ENCODE measurements at regions not wholly inside any gene's neighbourhood (a gene's known extent, or its start where the extent isn't known, plus 50 kb on each side); places are given as distances from the start of the nearest gene placed in this dataset.

GRCh38 chr9:106486685-106487084 lies 376.3 kb upstream of the ZNF462 start (continued):
- TF ChIP-seq PRRX2 (CRISPR knock-in tag; IDR thresholded peaks at IDR 0.05) (no peak), ZNF396 (CRISPR knock-in tag; IDR thresholded peaks at IDR 0.05; ENCODE audit: borderline replicate concordance) (no peak), ZNF138 (CRISPR knock-in tag; conservative IDR thresholded peaks at IDR 0.05) (no peak), CDX4 (CRISPR knock-in tag; IDR thresholded peaks at IDR 0.05; ENCODE audit: borderline replicate concordance) (no peak), FOXP4 (CRISPR knock-in tag; IDR thresholded peaks at IDR 0.05) (no peak)

- peaks cover 20% of the 10 kb centered on the region for H3K9me3 Mint-ChIP-seq
- ChIA-PET CTCF (no interaction called here), POLR2A (no interaction called here)
- no peak for ATAC-seq
- no peak overlapping the region for H3K27ac Mint-ChIP-seq
- DNase-seq (ENCODE audit: low spot score), result no peak
- no peaks in the 10 kb centered on the region; the same call in 1 of the 2 replicates for H3K27me3 Mint-ChIP-seq (ENCODE audit: low read depth)
- peaks cover 4% of the 10 kb centered on the region; the same call in 1 of the 2 replicates for H3K4me1 Mint-ChIP-seq
- 0 out of 2 replicates have a peak, but pooled peaks cover 3% of the 10 kb centered on the region for H3K36me3 Mint-ChIP-seq
- H3K4me3 Mint-ChIP-seq, result no peak overlapping the region
- TF ChIP-seq EMX1 (CRISPR knock-in tag; IDR thresholded peaks at IDR 0.05) (no peak), ZNF219 (CRISPR knock-in tag; IDR thresholded peaks at IDR 0.05; ENCODE audit: borderline replicate concordance) (no peak), ELF4 (CRISPR knock-in tag; IDR thresholded peaks at IDR 0.05; ENCODE audit: low read depth) (no peak), CBFB (CRISPR knock-in tag; IDR thresholded peaks at IDR 0.05; ENCODE audit: low read depth) (no peak), ZNF121 (CRISPR knock-in tag; IDR thresholded peaks at IDR 0.05) (no peak), CREM (CRISPR knock-in tag; IDR thresholded peaks at IDR 0.05) (no peak), ZNF512 (CRISPR knock-in tag; IDR thresholded peaks at IDR 0.05; ENCODE audit: borderline replicate concordance) (no peak), NR3C1 (CRISPR knock-in tag; conservative IDR thresholded peaks at IDR 0.05; ENCODE audit: low read depth) (no peak), ZNF532 (CRISPR knock-in tag; IDR thresholded peaks at IDR 0.05; ENCODE audit: borderline replicate concordance) (no peak), ZNF281 (CRISPR knock-in tag; IDR thresholded peaks at IDR 0.05) (no peak), TEAD1 (CRISPR knock-in tag; IDR thresholded peaks at IDR 0.05) (no peak), ATF2 (CRISPR knock-in tag; IDR thresholded peaks at IDR 0.05; ENCODE audit: borderline replicate concordance, low read depth) (no peak), ZMAT4 (CRISPR knock-in tag; IDR thresholded peaks at IDR 0.05) (no peak), NFATC4 (CRISPR knock-in tag; IDR thresholded peaks at IDR 0.05) (no peak)
Measured at GRCh38 chr9:106487266-106487665, 375.7 kb upstream of the ZNF462 start.

Measured in WTC11 (cell line).